ENCODE measurements at regions not wholly inside any gene's neighbourhood (a gene's known extent, or its start where the extent isn't known, plus 50 kb on each side); places are given as distances from the start of the nearest gene placed in this dataset.

DNA sequence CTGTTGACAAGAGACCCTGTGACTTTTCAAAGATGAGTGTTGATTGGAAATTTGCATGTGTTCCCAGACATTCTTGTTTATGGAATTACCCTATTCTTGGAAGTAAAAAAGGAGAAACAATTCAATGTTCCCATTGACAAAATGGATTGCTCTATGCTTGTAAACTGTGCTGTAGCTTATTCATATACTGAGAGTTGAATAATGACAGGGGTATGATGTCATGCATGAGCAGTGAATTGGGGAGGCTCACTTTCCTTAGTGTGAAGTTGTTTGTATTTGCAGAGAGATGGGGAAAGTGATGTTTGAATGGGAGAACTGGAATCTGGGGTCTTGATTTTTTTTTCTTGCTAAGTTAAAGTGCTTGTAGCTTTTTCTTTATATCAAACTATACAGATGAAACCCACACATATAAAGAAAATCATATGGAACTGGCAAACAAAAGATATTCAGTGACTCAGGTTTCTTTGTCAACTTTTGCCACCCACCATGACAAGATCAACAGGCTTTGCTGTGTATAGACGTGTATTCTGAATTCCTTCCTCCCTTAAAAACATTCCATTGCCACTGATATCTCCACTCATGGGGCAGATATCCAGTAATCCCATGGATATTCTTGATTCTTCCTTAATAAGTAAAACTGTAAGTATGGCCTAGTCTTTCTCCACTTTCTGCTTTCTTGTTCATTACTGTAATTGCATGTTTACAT lies 97.8 kb upstream of the JAG1 start:
- no peak for DNase-seq

DNA sequence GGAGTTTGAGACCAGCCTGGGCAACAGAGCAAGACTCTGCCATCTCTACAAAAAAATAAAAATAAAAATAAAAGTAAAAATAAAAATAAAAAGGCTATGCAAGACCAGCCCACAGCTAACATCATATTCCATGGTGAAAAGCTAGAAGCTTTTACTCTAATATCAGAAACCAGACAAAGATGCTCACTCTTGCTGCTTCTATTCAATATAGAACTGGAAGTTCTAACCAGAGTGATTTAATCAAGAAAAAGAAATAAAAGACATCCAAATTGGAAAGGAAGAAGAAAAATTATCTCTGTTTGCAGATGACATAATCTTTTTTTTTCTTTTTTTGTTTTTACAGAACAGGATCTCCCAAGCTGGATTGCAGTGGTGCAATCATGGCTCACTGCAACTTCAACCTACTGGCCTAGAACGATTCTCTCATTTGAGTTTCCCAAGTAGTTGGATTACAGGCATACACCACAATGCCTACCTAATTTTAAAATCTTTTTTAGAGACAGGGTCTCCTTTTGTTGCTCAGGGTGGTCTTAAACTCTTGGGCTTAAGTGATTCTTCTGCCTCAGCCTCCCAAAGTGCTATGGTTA lies 100.7 kb upstream of the JAG1 start:
- DNase-seq = no peak

DNA sequence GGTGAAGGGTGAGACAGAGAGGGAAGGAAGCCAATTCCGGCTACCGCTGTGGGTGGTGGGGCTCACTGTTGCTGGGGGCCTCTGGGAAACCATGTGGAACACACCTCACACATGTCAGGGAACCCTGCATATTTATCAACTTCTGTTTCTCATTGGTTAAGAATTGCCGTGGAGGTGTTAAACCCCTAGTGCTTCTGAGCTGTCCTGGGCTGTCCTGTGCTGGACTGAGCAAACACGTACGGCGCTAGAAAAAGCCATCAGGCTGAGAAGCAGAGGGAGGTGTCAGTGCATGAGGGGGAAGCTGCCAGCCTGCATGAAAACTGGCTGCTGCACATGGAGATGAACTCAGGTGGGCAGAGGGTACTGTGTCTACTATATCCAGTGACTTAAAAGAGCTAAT lies 103.9 kb upstream of the JAG1 start:
- DNase-seq = no peak

DNA sequence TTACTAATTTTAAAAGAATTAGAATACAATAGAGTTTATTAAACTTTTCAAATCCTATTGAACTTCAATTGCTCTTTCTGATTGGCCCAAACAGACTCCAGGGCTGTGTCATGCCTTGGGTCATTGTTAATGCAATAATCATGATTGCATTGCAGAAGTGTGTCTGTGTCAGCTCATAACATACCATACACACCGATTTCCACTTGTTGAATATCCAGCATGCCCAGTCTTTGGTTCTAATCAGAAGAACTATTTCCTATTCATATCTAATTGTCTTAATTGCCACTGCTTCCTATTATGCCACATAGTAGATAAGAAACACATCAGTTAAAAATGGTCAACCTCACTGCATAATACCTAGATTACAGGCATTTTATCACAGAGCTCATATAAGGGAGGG lies 106.1 kb upstream of the JAG1 start:
- no peak for DNase-seq

DNA sequence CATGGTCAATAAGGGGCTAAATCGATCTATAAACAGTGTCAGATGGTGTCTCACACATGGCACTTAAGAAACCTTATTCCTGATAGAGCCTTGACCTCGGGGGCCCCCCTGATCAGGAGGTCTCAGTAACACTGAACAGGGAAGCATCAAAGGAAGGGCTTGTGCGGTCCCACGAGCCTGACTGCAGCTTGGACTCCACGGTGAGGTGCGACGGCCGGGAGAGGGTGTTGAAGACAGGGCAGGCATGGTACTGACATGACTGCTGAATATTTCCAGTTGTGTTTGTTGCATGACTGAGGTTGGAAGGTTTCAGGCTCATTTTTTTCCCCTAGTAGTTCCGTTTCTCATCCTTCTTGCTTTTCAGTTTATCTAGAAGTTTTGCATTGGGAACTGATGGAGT lies 107.1 kb upstream of the JAG1 start:
- no peak for DNase-seq

DNA sequence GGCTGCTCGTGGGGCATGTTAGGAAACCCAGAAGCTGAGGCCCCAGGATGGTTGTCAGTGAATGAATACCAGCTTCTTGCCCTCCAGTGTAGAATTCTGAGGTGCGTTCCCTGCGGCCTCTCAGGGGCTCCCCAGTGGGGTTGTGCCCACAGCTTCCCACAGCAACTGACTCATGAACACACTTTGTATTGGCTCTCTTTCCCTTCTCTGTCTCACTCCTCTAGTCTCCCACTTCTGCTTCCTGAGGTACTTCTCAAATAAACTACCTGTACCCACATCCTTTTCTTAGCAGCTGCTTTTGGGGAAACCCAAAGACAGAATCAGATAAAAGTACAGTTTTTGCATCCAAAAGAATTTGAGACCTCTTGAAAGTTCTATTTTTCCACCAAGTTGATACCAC lies 107.7 kb upstream of the JAG1 start:
- no peak for DNase-seq

DNA sequence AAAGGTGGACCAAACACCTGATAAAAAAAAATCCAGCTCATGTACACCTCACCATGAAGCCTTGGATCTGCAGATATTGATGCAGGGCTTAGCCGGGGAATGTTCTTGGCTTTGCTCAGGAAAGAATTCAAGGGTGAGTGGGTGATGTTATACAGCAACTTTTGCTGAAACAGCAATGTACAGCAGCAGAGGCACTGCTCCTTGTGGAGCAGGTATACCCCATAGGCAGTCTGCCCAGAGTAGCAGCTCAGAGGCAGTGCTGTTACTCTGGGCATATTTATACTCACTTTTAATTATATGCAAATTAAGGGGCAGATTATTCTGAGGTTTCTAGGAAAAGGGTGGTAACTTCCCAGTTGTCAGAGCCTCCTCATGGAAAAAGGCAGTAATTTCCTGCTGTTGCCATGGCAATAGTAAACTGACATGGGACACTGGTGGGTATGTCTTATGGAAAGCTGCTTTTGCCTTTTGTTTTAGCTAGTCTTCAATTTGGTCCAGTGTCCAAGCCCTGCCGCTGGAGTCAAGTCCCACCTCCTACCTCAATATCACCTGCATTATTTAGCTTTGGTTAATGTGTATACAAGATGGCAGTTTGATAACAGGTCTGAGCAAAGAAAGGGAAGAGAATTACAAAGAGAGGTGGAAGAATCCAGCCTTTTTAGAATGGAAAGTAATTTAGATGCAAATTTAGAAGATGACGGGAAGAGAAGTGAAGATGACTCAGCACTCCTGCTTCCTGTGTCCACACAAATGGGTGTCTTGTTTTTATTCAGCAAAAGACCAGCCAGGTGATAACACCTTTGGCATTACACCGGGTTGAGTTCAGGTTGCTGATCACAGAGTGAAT lies 110.1 kb upstream of the JAG1 start:
- no peak for DNase-seq

DNA sequence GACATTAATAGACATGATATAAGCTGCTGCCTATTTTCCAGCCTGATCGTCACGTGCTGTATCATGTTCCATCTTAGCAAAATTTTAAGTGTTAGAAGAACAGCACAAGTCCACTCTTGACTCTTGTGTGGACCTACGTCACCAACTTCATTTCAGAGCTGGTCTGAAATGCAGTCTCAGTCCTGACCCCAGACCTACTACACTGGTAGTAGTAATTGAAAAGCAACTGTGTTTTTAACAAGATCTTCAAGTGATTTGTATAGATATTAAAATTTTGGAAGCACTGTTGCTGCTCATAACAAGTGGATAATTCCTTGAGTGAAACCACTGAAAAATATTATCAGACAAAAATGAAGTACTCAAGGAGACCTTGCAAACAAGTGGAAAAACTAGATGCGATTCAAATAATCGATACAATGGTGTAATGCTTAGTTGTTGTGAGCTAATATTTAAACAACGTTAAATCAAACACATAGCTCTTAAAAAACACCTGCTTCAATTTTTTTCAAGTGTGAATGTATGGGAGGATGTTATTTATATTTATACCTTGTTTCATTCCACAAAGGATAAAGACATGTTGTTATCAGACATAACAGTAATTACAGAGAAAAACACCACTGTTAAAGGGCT lies 110.9 kb upstream of the JAG1 start:
- no peak for DNase-seq

DNA sequence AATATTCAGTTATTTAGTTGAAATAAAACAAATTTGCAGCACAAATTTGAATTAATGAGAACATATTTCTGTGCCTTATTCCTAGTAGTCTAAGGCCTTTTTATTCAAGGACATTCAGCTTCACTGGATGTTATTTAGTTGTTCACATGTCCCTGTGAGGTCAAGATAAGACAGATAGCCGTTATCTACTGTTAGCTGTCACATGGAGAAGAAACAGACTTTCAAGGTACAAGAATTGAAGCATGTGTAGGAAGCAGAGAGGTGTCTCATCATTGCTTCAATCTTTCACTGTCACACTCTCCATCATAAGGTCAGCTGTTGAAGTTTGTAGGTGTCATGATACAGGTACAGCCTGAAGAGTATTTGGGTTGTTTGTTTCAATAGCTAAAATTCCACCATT lies 112.9 kb upstream of the JAG1 start:
- no peak for DNase-seq

DNA sequence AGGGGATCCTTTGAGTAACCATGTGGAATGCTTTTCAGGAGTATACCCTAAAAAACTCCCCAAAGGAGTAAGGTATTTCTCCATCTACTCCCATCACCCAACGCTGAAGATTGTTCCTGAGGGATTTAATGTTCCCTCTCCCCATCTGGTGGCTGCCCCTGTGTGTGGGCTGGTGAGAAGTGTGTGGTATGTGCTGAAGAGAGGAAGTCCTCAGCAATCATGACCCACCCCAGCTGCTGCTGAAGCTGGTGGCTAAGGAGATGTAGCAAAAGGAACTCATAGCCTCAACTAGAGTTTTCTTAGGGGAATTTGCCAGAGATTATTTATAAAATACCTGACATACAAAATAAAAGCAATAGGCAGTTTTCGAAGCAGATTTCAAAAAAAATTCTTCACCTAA lies 114.3 kb upstream of the JAG1 start:
- no peak for DNase-seq

DNA sequence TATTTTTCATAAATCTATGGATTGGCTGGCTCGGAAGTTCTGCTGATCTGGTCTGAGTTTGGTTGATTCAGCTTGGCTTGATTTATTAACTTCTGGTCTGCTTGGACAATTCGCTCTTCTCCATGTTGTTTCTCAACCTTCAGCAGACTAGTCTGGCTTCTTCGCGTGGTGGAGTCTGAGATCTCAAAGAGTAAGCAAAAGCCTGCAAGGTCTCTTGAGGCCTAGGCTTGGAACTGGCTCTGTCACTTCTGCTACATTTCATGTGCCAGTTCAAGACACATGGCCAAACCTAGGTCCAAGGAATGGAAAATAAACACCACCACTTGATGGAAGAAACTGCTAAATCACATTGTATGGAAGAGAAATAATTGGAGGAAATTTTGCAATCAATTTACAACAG lies 115.1 kb upstream of the JAG1 start:
- no peak for DNase-seq

DNA sequence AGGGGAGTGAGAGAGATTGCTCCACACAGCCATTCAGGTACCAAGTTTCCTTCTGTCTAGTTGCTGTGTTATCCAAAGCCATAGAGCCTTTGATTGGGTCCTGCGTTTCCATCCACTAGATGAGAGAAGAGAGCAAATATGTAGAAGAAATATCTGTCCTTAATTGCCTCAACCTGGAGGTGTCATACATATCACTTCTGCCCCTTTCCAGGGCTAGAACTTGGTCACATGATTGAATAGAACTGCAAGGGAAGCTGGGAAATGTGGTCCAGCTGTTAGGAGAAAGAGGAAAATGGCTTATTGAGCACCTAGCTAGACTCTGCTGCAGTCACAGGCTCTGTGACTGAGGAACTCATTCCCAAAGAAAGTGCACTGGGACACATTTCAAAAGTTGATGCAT lies 115.6 kb upstream of the JAG1 start:
- no peak for DNase-seq

DNA sequence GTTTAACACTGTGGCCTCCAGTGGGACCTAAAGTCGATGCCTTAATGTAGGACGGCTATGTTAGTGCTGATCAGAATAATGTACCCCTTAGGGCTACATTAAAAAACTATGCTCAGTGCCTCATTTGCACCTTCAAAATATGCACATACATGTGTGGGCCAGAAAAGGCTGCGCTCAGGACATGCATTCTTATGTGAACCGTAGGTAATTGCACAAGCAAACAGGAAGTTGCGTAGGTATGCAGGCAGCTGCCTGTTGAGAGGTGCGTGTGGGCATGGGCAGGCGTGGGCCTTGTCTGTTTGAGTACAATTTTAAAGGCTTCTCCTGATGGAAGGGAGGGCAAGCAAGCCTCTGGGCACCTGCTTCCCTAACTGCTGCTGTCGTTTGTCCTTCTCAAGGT lies 116.2 kb upstream of the JAG1 start:
- no peak for DNase-seq

DNA sequence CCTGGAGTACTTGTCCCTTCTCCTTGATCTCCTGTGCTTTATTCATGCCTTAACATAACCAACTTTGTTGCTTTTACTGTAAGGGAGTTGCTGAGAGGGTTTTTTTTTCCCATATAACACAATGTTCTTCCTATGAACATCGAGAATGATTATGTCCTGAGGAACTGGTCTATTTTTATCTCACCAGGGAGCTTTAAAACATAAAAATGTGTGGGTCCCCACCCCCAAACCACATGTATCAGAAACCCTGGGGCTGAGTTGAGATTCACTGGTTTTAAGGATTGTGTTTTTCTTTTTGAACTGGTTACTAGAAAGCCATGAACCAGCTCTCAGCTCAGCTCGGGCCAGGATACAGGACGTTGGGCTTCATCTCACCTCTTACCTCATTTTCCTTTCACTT lies 118.5 kb upstream of the JAG1 start:
- no peak for DNase-seq

DNA sequence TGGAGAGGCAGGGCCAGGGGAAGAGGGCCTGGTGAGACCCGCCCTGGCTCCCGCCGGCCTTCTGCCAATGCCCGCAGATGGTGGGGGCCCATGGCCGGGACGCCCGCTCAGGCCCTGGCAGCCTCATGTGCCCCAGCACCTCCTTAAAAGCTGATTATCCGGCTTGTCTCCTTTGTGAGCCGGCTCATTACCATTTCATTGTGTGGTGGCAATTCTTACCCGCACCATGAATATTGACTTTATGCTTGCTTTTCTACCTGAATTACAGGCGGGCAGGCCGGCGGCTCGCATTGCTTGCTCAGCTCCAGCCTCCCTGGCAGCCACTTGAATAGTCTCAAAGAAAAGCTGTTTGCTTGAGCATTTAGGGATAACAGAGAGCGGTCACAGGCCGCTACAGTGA lies 120.0 kb upstream of the JAG1 start:
- DNase-seq = no peak

DNA sequence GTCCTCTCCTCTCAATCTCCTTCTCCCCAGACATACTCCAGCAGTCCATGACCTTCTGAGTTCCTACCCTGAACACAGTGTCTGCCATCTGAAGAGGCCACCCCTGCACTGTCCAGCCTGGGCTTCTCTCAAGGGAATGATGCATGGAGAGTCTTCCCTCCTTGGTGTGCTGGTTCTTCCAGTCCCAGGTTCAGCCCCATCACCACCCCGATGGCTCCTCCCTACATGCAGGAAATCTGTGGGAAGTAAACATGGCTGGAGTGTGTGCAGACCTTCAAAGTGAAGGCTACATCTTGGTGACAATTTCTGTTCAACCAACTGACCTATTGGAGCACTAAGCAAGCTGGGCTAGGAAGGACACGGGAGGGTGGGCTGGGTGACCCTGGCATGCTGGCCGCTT lies 121.0 kb upstream of the JAG1 start:
- DNase-seq = no peak

DNA sequence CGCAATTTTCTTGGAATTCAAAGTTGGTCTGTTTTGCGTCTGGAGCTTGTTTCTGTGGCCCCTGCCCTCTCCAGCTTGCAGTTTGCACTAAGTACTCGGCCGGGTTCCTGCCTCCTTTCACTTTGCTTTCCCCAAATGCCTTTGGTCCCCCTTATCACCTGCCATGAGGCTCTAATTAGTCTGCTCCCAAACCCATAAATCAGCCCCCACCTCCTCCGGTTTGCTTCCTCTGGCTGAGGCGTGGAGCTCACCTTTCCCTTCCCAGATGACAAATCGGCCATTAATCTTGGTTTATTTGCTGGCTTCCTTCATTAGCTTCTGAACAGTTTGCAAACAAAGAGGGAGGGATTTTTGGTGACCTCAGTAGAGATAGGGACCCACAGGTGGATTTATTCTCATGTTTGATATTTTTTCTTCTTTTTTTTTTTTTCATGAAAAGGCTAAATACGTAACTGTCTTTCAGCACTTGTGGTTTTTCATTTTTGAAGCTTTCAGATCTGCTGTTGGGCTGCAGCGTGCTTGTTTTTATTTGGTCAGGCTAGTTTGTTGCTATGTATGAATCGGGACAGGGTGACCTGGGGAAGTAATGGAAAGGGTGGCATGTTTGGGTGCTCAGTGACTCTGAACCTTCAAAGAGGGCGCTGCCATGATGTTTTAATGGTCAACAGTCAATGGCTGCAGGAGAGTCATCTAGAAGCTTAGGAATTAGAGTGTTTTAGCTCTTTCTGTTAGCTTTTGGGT lies 121.7 kb upstream of the JAG1 start:
- peak; percentile 70 for DNase-seq

DNA sequence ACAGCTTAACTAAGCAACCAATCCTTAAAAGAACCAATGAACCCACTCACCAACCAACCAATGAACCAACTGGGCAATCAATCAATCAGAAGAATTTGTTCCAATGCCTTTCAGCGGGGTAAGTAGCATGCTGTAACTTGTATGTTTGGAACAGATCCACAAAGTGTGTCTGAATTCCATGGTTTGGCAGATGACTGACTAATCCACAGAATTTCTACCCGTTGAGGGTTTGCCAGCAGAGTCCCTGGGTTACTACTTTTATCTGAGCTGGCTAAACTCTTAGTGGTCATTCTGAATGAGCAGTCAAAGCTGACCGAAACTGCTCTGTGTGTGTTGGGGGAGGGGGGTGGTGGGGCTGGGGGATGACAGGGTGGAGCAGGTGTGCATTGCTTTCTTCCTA lies 125.0 kb upstream of the JAG1 start:
- DNase-seq = no peak

DNA sequence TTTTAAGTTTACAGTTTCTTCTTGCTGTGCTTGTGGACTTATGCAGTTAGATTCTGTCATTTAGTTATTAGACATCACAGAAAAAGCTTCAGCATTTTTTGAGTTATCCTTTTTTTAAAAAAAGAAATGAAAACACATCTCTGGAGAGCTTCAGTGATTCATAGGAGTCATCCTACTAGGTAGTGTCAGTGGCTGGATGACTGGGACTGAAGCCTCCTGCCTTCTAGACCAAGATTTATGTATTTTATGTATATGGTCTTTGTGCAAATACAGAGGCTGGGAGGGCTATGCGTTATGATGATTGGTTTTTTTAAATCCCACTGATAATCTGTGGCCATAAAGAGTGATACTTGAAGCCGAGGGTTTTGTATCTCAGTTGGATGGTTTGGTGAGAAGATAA lies 125.9 kb upstream of the JAG1 start:
- no peak for DNase-seq

DNA sequence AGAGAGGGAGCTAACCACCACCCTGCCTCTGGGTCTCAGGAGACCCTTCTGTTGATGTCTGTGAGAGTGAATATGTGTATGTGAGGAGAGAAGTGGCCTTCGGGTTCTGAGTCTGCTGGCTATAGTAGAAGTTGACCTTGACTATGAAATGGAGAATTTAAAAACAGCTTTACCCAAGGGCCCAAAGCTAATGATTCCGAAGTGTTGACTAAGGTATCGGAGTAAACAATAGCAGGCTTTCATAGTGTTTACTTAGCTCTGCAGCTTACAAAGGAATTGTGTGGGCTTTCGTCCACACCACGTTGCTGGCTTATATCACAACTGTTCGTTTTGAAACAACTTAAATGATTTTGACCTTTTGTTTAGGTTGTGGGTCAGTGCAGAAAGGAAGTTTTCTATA lies 126.5 kb upstream of the JAG1 start:
- no peak for DNase-seq

DNA sequence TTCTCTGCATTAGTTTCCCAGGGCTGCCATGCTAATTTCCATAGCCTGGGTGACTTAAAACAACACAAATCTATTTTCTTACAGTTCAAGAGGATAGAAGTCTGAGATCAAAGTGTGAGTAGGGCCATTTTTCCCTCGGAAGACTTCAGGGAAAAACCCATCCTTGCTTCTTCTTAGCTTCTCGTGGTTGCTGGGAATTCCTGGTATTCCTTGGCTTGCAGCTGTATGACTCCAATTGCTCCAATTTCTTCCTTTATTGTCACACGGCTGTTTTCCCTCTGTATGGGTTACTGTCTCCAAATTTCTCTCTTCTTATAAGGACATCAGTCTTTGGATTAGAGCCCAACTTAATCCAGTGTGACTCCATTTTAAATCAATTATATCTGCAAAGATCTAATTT lies 128.4 kb upstream of the JAG1 start:
- no peak for DNase-seq

DNA sequence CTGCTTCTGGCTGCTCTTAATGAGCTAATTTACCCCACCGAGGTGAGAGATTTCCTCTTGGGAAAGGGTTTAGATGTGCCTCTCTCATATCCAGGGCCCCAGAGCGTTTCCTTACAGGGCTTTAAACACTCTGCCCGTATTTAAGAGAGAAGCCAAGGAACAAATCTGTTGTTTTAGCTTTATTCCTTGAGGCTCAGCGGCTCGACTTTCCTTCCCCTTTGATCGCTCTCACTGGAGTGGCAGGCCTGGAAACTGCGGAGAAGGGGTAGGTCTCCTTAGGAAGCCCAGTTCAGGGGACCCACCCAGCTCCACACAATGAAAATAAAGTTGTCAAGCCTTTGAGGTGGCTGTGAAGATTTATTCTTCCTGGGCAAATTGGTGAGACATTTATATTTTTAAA lies 132.0 kb upstream of the JAG1 start:
- DNase-seq = no peak

Measured in left kidney (tissue), 1 donor.